Stomach (tissue), 4 donors: ENCODE measurements at regions not wholly inside any gene's neighbourhood (a gene's known extent, or its start where the extent isn't known, plus 50 kb on each side); places are given as distances from the start of the nearest gene placed in this dataset.

Experiments used
- EP300 ChIP-seq: sonication (generic); formaldehyde crosslinking; IDR thresholded peaks from one replicate; pipeline ENCODE4 v1.6.1; 2017; ENCODE audit warnings: antibody characterized with exemption
- POLR2A ChIP-seq, 4 donors: fragments of 450-650 bp; IDR thresholded peaks; one replicate each; pipeline ENCODE4 v1.6.1; 2016; ENCODE audit warnings: antibody characterized with exemption in 4 of 4, control low read depth in 2 of 4, mild to moderate bottlenecking in 1 of 4, moderate library complexity in 1 of 4
- TF ChIP-seq, protein P1 (sequence below), 7 experiments: fragments of 450-650 bp in 4 of 7; fragments of 200-600 bp in 3 of 7; sonication (generic) in 3 of 7; IDR thresholded peaks; one replicate each; pipeline ENCODE4 v1.5.1; 2016 to 2019; ENCODE audit warnings: antibody characterized with exemption in 7 of 7, control low read depth in 2 of 7, mild to moderate bottlenecking in 1 of 7

DNA sequence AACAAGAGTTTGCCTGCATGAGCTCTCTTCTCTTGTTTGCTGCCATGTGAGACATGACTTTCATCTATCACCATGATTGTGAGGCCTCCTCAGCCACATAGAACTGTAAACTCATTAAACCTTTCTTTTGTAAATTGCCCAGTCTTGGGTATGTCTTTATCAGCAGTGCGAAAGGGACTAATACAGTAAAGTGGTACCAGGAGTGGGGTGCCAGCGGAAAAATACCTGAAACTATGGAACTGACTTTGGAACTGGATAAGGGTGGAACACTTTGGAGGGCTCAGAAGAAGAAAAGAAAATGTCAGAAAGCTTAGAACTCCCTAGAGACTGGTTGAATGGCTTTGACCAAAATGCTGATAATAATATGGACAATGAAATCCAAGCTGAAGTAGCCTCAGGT is 260.9 kb downstream of the DSC3 start:
- TF ChIP-seq, protein P1, sequence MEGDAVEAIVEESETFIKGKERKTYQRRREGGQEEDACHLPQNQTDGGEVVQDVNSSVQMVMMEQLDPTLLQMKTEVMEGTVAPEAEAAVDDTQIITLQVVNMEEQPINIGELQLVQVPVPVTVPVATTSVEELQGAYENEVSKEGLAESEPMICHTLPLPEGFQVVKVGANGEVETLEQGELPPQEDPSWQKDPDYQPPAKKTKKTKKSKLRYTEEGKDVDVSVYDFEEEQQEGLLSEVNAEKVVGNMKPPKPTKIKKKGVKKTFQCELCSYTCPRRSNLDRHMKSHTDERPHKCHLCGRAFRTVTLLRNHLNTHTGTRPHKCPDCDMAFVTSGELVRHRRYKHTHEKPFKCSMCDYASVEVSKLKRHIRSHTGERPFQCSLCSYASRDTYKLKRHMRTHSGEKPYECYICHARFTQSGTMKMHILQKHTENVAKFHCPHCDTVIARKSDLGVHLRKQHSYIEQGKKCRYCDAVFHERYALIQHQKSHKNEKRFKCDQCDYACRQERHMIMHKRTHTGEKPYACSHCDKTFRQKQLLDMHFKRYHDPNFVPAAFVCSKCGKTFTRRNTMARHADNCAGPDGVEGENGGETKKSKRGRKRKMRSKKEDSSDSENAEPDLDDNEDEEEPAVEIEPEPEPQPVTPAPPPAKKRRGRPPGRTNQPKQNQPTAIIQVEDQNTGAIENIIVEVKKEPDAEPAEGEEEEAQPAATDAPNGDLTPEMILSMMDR (IDR thresholded peaks at IDR 0.05), result no peak
- TF ChIP-seq POLR2A (IDR thresholded peaks at IDR 0.05) (no peak), EP300 (no peak)
